ENCODE measurements at regions not wholly inside any gene's neighbourhood (a gene's known extent, or its start where the extent isn't known, plus 50 kb on each side); places are given as distances from the start of the nearest gene placed in this dataset.

- peak; percentile 74 for DNase-seq
Observed at GRCh38 chr13:99436686-99437416, 64.4 kb upstream of the TM9SF2 start.

GRCh38 chr13:99439048-99439447 lies 62.2 kb upstream of the TM9SF2 start:
- DNase-seq, result no peak

- DNase-seq, result no peak
Observed at GRCh38 chr13:99439850-99440604, 61.2 kb upstream of the TM9SF2 start.

DNA sequence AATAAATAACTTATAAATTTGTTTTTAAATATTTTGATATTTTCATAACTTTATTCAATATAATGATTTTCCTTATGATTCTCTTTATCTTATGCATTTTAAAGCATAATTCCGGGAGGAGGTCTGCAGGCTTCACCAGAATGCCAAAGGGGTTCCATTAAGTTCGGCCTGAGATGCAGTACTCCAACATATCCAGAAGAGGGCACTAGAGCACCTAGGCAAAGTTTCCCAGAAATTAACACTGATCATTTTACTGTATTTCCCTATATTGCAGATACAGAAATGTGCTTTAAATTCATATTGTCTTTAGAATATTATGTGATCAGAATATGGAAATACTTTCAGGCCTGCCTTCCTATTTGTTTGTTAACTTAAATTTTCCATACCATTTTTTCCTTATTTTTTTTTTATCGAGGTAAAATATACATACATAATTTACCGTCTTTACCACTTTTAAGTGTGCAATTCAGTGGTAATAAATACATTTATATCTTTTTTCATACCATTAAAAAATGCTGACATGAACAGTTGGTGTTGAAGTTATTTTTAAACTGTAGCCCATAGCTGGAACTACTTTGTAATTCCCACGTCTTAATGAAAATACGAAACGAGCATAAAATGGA lies 58.9 kb upstream of the TM9SF2 start:
- DNase-seq, result no peak

DNA sequence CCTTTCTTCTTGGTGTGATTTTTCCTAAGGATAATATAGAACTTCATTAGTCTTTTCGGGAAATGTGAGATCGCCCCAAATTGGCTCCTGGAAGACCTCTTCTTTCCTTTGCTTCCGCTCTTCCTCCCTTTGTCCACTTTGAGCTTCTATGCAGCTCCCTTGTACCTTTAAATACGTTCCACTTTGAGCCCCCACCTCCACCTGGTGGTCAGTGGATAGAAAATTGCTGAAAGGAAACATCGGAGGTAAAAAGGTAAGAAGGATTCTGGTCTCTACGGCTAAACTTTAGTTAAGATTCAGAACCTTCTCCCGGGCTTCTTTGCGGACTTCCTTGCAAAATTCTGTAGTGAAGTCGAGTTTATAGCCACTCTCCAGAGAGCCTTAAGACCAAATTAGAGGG lies 55.0 kb upstream of the TM9SF2 start:
- DNase-seq, result no peak

- DNase-seq, result no peak
Observed at GRCh38 chr13:99448546-99448945, 52.7 kb upstream of the TM9SF2 start.

DNA sequence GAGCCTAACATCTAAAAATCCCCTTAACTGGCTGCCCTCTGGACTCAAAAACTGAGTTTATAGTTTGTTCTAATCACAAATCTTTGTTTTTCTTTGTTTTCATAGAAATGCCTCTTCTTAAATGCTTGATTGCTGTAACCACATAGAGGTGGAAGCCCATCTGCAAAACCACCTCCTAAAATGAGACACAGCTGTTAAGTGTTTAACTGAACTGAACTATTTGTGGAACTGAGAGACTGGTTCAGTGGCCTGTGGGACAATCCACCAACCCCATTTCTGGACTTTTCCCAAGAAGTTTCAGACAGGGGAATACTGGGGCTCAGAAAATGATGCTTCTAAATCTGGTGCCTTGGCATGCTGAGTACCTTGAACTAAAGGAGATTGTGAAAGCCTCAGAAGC lies 50.9 kb upstream of the TM9SF2 start:
- no peak for DNase-seq
